ENCODE measurements at regions not wholly inside any gene's neighbourhood (a gene's known extent, or its start where the extent isn't known, plus 50 kb on each side); places are given as distances from the start of the nearest gene placed in this dataset.

DNA sequence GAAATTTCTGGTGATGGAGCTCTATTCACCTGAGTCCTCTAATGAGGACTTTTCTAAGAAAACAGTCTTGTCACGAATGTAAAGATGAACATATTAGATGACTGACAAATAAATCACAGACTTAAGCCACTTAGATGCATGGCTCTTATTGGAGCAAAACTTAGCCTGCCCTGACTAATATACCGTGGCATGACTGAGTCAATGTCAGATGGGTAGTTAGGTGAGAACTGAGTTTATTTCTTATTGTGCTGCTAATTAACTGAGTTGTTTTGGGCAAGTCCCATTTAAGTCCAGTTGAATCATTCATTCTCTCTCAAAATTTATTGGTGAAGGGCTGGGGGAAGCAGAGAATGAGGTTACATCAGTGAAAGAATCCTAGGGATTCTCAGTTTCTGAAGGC, 459.8 kb downstream of the MCTP2 start:
- TF ChIP-seq POLR2A (IDR thresholded peaks at IDR 0.05): no peak
- TF ChIP-seq, protein P1, sequence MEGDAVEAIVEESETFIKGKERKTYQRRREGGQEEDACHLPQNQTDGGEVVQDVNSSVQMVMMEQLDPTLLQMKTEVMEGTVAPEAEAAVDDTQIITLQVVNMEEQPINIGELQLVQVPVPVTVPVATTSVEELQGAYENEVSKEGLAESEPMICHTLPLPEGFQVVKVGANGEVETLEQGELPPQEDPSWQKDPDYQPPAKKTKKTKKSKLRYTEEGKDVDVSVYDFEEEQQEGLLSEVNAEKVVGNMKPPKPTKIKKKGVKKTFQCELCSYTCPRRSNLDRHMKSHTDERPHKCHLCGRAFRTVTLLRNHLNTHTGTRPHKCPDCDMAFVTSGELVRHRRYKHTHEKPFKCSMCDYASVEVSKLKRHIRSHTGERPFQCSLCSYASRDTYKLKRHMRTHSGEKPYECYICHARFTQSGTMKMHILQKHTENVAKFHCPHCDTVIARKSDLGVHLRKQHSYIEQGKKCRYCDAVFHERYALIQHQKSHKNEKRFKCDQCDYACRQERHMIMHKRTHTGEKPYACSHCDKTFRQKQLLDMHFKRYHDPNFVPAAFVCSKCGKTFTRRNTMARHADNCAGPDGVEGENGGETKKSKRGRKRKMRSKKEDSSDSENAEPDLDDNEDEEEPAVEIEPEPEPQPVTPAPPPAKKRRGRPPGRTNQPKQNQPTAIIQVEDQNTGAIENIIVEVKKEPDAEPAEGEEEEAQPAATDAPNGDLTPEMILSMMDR (IDR thresholded peaks at IDR 0.05): no peak

All from body of pancreas (tissue), 4 donors.